HCT116 (cell line): ENCODE measurements at regions not wholly inside any gene's neighbourhood (a gene's known extent, or its start where the extent isn't known, plus 50 kb on each side); places are given as distances from the start of the nearest gene placed in this dataset.

Experiments used
- ATAC-seq: fragments of 200-7000 bp; cut with Tn5 transposase; 2 replicates; pipeline ENCODE4 v1.9.1; 2020; ENCODE audit warnings: mild to moderate bottlenecking, moderate library complexity
- BruUV-seq: library from RNA; stranded (reverse); fragments of 400-500 nt; replicated peaks from 2 replicates; lab custom pipeline; 2021; lab: Mats Ljungman, UMichigan
- CTCF ChIA-PET: fragments of 300-600 bp; sonication (Branson Sonifier 250); formaldehyde crosslinking; loops from one replicate; lab custom pipeline; 2021; ENCODE audit warnings: antibody characterized with exemption; lab: Charles Lee
- POLR2A ChIA-PET: fragments of 300-600, 350-600 bp; sonication (Branson Sonifier 250); formaldehyde crosslinking; loops from one replicate; lab custom pipeline; 2021; ENCODE audit warnings: antibody characterized with exemption; lab: Charles Lee
- RAD21 ChIA-PET, 2 experiments: fragments of 300-600 bp; sonication (Branson Sonifier 250); formaldehyde crosslinking; loops; one replicate each; lab custom pipeline; 2023; ENCODE audit warnings: low total read pairs in 2 of 2; ENCODE audit not compliant: uncharacterized antibody in 2 of 2, unreplicated experiment in 2 of 2, low non-redundant PET in 1 of 2; lab: Charles Lee
- DNase-seq: peaks from one replicate; pipeline ENCODE4 v3.0.0-alpha.2; 2010; ENCODE audit warnings: low read depth, low spot score
- H2AFZ ChIP-seq: fragments of 200-600 bp; shearing (Covaris generic), sonication (generic); 2 replicates; pipeline ENCODE4 v1.6.1; 2017; ENCODE audit warnings: low read depth, mixed run types, mixed read lengths, antibody characterized with exemption, low read length; ENCODE audit not compliant: poor library complexity, severe bottlenecking
- H3K27ac ChIP-seq: 2 replicates; pipeline ENCODE4 v1.5.1; 2012; ENCODE audit warnings: low read depth, low read length
- H3K27me3 ChIP-seq: fragments of 200-600 bp; sonication (generic); 2 replicates; pipeline ENCODE4 v1.6.1; 2016; ENCODE audit warnings: mixed run types, low read length, mixed read lengths; ENCODE audit not compliant: insufficient read depth
- H3K36me3 ChIP-seq, 2 experiments: fragments of 200-500 bp in 1 of 2; fragments of 200-600 bp in 1 of 2; sonication (Bioruptor generic) in 1 of 2; sonication (generic) in 1 of 2; 2 replicates each; pipeline versions ENCODE4 v1.5.1 to v1.6.1; 2014 to 2016; ENCODE audit warnings: low read length in 2 of 2, inconsistent platforms in 1 of 2, mixed read lengths in 1 of 2, mixed run types in 1 of 2; ENCODE audit not compliant: insufficient read depth in 2 of 2, control insufficient read depth in 1 of 2
- H3K4me1 ChIP-seq, 2 experiments: fragments of 200-600 bp in 1 of 2; sonication (generic) in 1 of 2; 2 replicates each; pipeline versions ENCODE4 v1.5.1 to v1.6.1; 2012 to 2017; ENCODE audit warnings: low read length in 2 of 2, inconsistent platforms in 1 of 2, mild to moderate bottlenecking in 1 of 2, mixed read lengths in 1 of 2, mixed run types in 1 of 2, moderate library complexity in 1 of 2; ENCODE audit not compliant: insufficient read depth in 2 of 2, control insufficient read depth in 1 of 2
- H3K4me2 ChIP-seq: fragments of 200-600 bp; sonication (generic); 2 replicates; pipeline ENCODE4 v1.6.1; 2017; ENCODE audit warnings: mixed run types, low read length, mixed read lengths
- H3K4me3 ChIP-seq, 2 experiments: fragments of 200-600 bp in 1 of 2; sonication (generic) in 1 of 2; replicated peaks in 1 of 2; 2 replicates each; pipeline ENCODE4 v1.5.1; 2011 to 2016; ENCODE audit warnings: low read length in 2 of 2, control low read depth in 1 of 2, low read depth in 1 of 2, mild to moderate bottlenecking in 1 of 2, mixed read lengths in 1 of 2, mixed run types in 1 of 2
- H3K79me2 ChIP-seq: fragments of 200-600 bp; sonication (generic); 2 replicates; pipeline ENCODE4 v1.6.1; 2017; ENCODE audit warnings: mild to moderate bottlenecking, mixed run types, low read length, moderate library complexity, mixed read lengths; ENCODE audit not compliant: insufficient read depth
- H3K9ac ChIP-seq: fragments of 200-600 bp; sonication (generic); 2 replicates; pipeline ENCODE4 v1.6.1; 2016; ENCODE audit warnings: low read length, mixed read lengths
- H3K9me2 ChIP-seq: fragments of 200-600 bp; sonication (generic), shearing (Covaris generic); 2 replicates; pipeline ENCODE4 v1.6.1; 2017; ENCODE audit warnings: mixed run types, mild to moderate bottlenecking, moderate library complexity; ENCODE audit not compliant: insufficient read depth
- H3K9me3 ChIP-seq, 2 experiments: fragments of 200-500 bp in 1 of 2; fragments of 200-600 bp in 1 of 2; sonication (Bioruptor generic) in 1 of 2; sonication (generic) in 1 of 2; 2 replicates each; pipeline ENCODE4 v1.6.1; 2014 to 2017; ENCODE audit warnings: low read length in 2 of 2, mixed read lengths in 2 of 2, inconsistent platforms in 1 of 2, low read depth in 1 of 2, mild to moderate bottlenecking in 1 of 2, mixed run types in 1 of 2, moderate library complexity in 1 of 2; ENCODE audit not compliant: control insufficient read depth in 1 of 2, insufficient read depth in 1 of 2
- H4K20me1 ChIP-seq: fragments of 200-600 bp; sonication (generic), shearing (Covaris generic); 2 replicates; pipeline ENCODE4 v1.6.1; 2017; ENCODE audit warnings: mixed run types, mild to moderate bottlenecking, moderate library complexity; ENCODE audit not compliant: insufficient read depth
- CBX3 ChIP-seq: IDR thresholded peaks from 2 replicates; pipeline ENCODE4 v1.6.1; 2012; ENCODE audit warnings: low read depth
- CEBPB ChIP-seq: IDR thresholded peaks from 2 replicates; pipeline ENCODE4 v1.6.1; 2012; ENCODE audit warnings: low read depth
- CTCF ChIP-seq, 3 experiments: fragments of 200-600 bp in 1 of 3; sonication (generic) in 1 of 3; IDR thresholded peaks in 2 of 3; conservative IDR thresholded peaks in 1 of 3; 2 replicates each; pipeline ENCODE4 v1.5.1; 2012 to 2017; ENCODE audit warnings: low read depth in 2 of 3, low read length in 2 of 3, antibody characterized with exemption in 1 of 3, borderline replicate concordance in 1 of 3, control low read depth in 1 of 3, mild to moderate bottlenecking in 1 of 3, mixed read lengths in 1 of 3, mixed run types in 1 of 3, moderate library complexity in 1 of 3; ENCODE audit not compliant: insufficient read depth in 1 of 3
- ELF1 ChIP-seq: IDR thresholded peaks from 2 replicates; pipeline ENCODE4 v1.6.1; 2012; ENCODE audit warnings: low read depth, borderline replicate concordance
- EZH2phosphoT487 ChIP-seq: fragments of 200-600 bp; IDR thresholded peaks from 2 replicates; pipeline ENCODE4 v1.6.1; 2018; ENCODE audit warnings: antibody characterized with exemption, borderline replicate concordance
- JUND ChIP-seq: IDR thresholded peaks from 2 replicates; pipeline ENCODE4 v1.6.1; 2012
- POLR2A ChIP-seq: IDR thresholded peaks from 2 replicates; pipeline ENCODE4 v1.7.0; 2011; ENCODE audit warnings: borderline replicate concordance; ENCODE audit not compliant: insufficient read depth, insufficient read length; ENCODE audit errors: extremely low read depth
- SIN3A ChIP-seq: IDR thresholded peaks from 2 replicates; pipeline ENCODE4 v1.6.1; 2012; ENCODE audit warnings: low read depth
- SP1 ChIP-seq: IDR thresholded peaks from 2 replicates; pipeline ENCODE4 v1.6.1; 2012; ENCODE audit warnings: low read depth
- YY1 ChIP-seq: IDR thresholded peaks from 2 replicates; pipeline ENCODE4 v1.6.1; 2011; ENCODE audit warnings: low read length, low read depth, moderate library complexity, mild to moderate bottlenecking; ENCODE audit not compliant: insufficient replicate concordance; ENCODE audit errors: extremely low read depth
- intact Hi-C: fragments of 100-400 bp; cut with micrococcal nuclease; formaldehyde crosslinking; loops from 2 replicates; pipeline ENCODE4 v1.10.0; 2022
- TF ChIP-seq, protein P1 (sequence below): IDR thresholded peaks from 2 replicates; pipeline ENCODE4 v1.6.1; 2012
- TF ChIP-seq, protein P2 (sequence below): IDR thresholded peaks from 2 replicates; pipeline ENCODE4 v1.6.1; 2012; ENCODE audit warnings: low read depth

DNA sequence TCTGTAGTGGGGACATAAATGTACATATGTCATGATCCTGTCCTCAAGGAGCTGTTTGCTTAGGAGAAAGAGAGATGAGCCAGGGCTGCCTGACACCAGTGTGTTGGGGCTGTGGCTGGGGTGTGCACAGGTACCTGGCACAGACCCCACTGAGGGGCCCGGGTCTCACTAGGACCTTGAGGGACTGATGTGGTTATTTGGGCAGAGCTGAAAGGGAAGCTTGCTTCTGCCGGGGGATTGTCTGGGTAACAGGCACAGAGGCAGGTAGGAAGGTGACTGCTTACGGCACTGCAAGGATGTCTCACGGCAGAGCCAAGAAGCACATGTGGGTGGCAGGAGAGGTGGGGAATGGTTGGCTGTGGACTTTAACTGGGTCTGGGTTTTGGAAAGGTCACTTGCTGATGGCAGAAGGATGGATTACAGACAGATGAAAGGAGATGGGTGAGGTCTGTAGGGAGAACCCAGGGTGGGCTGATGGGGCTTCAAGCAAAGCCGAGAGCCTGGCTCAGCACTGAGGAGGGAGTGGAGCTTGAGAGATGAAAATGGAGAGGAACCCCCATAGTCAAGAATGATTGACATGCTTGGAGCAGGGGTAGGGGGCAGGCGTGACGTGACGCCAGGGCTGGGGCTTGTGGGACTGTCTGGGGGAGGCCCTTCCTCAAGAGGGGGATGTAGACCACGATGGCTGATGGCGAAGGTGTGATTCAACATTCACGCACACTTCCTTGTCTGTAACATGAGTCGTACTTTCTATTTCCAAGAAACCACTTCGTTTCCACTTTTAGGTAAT is 207.7 kb upstream of the SHH start:
- ATAC-seq = no peak
- Histone ChIP-seq H3K79me2 (no peaks in the 10 kb centered on the region), H3K4me3 (no peak overlapping the region), H3K4me1 (no peaks in the 10 kb centered on the region), H3K27me3 (no peaks in the 10 kb centered on the region), H3K36me3 (no peaks in the 10 kb centered on the region), H3K27ac (no peak overlapping the region), H3K9me3 (no peaks in the 10 kb centered on the region)
- POLR2A ChIA-PET = no interaction called here
- DNase-seq = no peak
- CTCF ChIA-PET = no interaction called here
- RAD21 ChIA-PET = no interaction called here
- no TSS peak for BruUV-seq
- intact Hi-C loops = no loop called here
- TF ChIP-seq SP1 = no peak
- no peak for TF ChIP-seq CEBPB
- TF ChIP-seq, protein P1, sequence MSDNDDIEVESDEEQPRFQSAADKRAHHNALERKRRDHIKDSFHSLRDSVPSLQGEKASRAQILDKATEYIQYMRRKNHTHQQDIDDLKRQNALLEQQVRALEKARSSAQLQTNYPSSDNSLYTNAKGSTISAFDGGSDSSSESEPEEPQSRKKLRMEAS = no peak
- TF ChIP-seq, protein P2, sequence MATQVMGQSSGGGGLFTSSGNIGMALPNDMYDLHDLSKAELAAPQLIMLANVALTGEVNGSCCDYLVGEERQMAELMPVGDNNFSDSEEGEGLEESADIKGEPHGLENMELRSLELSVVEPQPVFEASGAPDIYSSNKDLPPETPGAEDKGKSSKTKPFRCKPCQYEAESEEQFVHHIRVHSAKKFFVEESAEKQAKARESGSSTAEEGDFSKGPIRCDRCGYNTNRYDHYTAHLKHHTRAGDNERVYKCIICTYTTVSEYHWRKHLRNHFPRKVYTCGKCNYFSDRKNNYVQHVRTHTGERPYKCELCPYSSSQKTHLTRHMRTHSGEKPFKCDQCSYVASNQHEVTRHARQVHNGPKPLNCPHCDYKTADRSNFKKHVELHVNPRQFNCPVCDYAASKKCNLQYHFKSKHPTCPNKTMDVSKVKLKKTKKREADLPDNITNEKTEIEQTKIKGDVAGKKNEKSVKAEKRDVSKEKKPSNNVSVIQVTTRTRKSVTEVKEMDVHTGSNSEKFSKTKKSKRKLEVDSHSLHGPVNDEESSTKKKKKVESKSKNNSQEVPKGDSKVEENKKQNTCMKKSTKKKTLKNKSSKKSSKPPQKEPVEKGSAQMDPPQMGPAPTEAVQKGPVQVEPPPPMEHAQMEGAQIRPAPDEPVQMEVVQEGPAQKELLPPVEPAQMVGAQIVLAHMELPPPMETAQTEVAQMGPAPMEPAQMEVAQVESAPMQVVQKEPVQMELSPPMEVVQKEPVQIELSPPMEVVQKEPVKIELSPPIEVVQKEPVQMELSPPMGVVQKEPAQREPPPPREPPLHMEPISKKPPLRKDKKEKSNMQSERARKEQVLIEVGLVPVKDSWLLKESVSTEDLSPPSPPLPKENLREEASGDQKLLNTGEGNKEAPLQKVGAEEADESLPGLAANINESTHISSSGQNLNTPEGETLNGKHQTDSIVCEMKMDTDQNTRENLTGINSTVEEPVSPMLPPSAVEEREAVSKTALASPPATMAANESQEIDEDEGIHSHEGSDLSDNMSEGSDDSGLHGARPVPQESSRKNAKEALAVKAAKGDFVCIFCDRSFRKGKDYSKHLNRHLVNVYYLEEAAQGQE = no peak
- TF ChIP-seq YY1 = no peak
- TF ChIP-seq JUND = no peak
- TF ChIP-seq CTCF (IDR thresholded peaks at IDR 0.05 in 2 of 3, conservative IDR thresholded peaks at IDR 0.05 in 1 of 3; ENCODE audit: borderline replicate concordance in 1 of 3, insufficient read depth in 1 of 3, low read depth in 2 of 3, low read length in 2 of 3) = no peak
- no peak for TF ChIP-seq EZH2phosphoT487
- TF ChIP-seq ELF1 = no peak
- TF ChIP-seq CBX3 = no peak
- TF ChIP-seq POLR2A = no peak
- TF ChIP-seq SIN3A = no peak
- TF ChIP-seq, all 23 proteins: peak for 0
- no peak overlapping the region for H3K9ac ChIP-seq
- H2AFZ ChIP-seq = no peak overlapping the region
- H3K4me2 ChIP-seq = no peak overlapping the region
- no peaks in the 10 kb centered on the region for H3K9me2 ChIP-seq
- H4K20me1 ChIP-seq = no peaks in the 10 kb centered on the region
